Fibroblast of pulmonary artery (primary cell): ENCODE measurements at regions not wholly inside any gene's neighbourhood (a gene's known extent, or its start where the extent isn't known, plus 50 kb on each side); places are given as distances from the start of the nearest gene placed in this dataset.

Source experiments
- DNase-seq: peaks from one replicate; pipeline ENCODE4 v3.0.0-alpha.2; 2010; ENCODE audit warnings: low read depth
- H3K4me3 ChIP-seq: replicated peaks from 2 replicates; pipeline ENCODE4 v1.5.1; 2011; ENCODE audit warnings: low read depth, mild to moderate bottlenecking, control low read depth, low read length, moderate library complexity
- TF ChIP-seq, protein P1 (sequence below): IDR thresholded peaks from 2 replicates; pipeline ENCODE4 v1.5.1; 2011; ENCODE audit warnings: mild to moderate bottlenecking, control low read depth, low read length, inconsistent platforms; ENCODE audit errors: missing control alignments

DNA sequence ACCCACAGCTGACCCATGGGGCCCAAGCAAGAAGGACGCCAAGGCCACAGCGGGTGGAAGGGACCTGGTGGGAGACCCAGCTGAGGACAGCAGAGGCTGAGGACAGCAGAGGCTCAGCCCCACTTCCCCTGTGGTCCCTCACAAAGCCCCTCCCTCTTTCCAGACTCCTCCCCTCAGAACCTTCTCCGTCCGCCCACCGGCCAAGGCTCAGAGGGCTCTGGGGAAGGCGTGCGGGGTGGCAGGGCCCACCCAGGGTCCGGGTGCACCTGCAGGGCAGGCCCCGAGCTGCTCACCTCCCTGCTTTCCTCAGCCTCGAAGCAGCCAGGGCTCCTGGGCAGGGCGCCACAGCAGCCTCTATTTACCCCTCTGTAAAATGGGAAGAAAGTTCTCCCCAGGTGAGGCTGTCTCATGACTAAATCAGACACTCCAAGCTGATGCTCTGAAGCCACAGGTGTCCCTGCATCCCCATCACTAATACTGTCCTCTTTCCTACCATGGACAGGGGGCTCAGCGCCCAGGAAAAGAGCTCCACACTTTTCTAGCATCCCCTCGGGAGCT is 137.9 kb upstream of the PPP1R26 start:
- TF ChIP-seq, protein P1, sequence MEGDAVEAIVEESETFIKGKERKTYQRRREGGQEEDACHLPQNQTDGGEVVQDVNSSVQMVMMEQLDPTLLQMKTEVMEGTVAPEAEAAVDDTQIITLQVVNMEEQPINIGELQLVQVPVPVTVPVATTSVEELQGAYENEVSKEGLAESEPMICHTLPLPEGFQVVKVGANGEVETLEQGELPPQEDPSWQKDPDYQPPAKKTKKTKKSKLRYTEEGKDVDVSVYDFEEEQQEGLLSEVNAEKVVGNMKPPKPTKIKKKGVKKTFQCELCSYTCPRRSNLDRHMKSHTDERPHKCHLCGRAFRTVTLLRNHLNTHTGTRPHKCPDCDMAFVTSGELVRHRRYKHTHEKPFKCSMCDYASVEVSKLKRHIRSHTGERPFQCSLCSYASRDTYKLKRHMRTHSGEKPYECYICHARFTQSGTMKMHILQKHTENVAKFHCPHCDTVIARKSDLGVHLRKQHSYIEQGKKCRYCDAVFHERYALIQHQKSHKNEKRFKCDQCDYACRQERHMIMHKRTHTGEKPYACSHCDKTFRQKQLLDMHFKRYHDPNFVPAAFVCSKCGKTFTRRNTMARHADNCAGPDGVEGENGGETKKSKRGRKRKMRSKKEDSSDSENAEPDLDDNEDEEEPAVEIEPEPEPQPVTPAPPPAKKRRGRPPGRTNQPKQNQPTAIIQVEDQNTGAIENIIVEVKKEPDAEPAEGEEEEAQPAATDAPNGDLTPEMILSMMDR: no peak
- no peak overlapping the region for H3K4me3 ChIP-seq
- no peak for DNase-seq

DNA sequence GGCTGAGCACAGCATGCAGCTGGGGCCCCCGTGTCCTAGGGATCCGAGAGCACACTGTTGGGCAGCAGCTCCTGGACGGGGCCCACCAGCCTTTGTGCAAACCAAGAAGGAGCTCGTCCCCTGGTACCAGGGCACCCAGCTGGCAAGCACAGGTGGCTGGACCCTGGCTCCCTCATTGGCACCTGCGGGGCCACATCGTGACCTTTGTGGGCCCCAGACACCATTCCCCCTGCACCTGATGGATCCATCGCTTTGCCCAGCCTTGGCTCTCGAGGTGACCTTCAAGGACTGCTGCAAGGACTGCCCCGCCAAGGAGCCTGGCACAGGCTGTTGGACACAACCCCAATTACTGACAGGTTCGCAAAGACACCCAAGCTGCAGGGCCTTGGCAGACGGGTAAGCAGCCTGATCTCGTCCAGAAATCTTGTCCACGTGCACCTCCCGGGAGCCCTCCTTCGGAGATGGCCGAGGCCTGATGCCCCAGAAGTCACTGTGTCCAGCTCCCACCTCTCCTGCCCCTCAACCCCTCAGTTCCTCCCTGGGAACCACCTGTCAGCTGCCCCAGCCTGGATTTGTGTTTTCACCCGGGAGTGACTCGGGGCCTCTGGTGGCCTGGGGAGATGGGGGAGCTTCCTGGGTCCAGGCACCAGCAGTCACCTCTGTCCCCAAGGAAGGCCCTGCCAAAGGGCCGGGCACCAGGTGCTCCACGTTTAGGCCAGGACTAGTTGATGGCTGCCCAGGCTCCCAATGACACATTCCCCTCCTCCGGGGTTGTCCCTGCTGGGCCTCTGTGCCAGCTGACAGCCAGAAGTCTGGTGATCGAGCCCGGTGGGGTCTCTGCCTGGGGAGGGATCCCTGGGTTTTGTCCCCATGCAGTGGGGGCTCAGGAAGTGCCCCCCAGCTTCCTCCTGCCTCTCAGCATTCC is 137.1 kb upstream of the PPP1R26 start:
- TF ChIP-seq, protein P1: no peak
- no peak for DNase-seq

DNA sequence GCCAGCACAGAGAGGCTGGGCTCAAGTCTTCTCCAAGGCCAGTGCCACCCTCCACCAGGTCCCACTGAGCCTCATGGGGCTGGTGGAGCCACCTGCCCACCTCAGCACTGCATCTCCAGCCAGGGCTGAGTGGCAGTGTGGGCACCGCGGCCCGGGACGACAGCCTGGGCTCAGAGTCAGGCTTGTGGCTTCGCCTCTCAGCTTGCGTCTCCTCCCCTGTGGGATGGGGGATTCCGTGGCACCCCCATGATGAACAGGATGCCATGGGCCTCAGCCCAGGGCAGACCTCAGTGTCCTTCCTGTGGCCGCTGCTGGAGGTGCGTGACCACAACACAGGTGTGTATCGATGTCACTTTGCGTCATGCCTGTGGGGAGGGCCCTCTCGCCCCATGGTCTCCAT is 136.4 kb upstream of the PPP1R26 start:
- TF ChIP-seq, protein P1: no peak
- no peak overlapping the region for H3K4me3 ChIP-seq
- no peak for DNase-seq

More for the DNA sequence above, 137.1 kb upstream of the PPP1R26 start:
- no peak overlapping the region for H3K4me3 ChIP-seq

DNA sequence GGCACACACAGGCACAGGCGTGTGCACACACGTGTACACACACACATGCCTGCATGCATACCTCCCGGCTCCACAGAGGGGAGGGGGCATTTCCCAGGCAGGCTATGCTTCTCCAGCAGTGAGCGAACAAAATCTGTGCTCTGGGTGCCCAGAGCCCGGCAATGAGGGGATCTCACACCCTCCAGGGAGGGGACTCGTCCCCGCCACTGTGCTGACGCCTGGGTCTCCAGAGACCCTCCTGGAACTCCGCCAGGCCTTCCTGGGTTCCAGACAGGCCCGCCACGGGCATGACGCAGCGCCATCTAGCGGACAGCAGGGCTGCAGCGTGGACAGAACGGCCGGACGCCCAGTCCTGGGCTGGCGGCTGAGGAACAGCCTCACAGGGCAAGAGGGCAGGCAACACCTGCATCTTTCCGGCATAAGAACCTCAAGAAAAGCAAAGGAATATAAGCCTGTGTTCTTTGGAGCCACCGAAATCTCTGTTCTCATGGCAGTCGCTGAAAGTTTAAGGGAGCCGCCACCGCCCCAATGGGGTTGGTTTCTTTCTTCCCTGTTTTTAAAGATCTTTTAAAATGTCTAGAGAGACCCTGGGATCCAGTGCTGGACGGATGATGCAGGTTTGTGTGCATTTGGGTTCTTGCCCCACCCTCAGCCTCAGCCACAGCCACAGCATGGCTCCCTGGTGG is 135.6 kb upstream of the PPP1R26 start:
- DNase-seq: peak; percentile 14
- TF ChIP-seq, protein P1: peak; percentile 78
- no peak overlapping the region for H3K4me3 ChIP-seq

DNA sequence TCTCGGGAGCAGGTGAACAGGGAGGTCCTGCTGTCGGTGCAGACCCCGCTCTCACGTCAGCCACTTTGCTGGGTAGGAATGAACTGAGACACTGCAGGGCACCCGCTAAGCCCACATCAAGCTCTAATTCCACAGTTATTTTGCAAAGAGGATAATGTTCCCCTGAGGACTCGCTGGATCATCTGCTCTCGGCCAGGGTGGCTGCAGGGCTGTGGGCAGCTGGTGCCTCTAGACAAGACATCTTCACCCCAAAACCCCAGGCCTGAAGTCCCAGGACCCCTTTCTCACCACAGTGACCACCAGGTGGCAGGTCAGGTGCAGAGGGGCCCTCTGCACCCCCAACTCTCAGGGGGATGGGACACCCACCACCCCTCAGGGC is 135.1 kb upstream of the PPP1R26 start:
- no peak for DNase-seq
- TF ChIP-seq, protein P1: no peak
- no peak overlapping the region for H3K4me3 ChIP-seq

DNA sequence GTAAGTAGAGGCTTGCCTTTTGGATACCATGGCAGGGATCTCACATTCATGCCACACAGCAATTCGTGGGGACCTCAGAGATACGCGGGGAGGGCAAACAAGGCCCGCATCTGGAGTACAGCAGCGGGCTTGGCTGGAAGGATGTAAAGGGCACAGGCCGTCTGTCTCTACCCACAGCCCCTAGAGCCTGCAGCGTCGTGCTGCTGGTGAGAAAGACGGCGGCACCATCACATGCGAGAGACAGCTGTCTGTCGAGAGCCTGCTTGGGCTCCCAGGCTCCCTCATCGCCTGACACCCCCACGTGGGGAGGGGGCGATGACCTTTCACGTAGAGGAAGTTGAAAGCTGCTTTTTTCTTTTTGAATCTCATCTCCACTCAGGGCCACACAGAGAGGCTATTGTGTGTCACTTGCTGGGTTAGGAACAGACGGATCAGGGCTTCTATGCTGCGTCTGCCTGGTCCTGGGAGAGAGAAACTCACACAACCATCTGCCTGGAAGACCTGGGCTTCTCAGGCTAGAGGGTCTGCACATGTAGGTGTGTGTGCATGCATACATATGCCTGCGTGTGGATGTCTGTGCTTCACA is 134.6 kb upstream of the PPP1R26 start:
- H3K4me3 ChIP-seq: no peak overlapping the region
- no peak for DNase-seq
- TF ChIP-seq, protein P1: no peak
